ENCODE measurements at regions not wholly inside any gene's neighbourhood (a gene's known extent, or its start where the extent isn't known, plus 50 kb on each side); places are given as distances from the start of the nearest gene placed in this dataset.

GRCh38 chr13:70357031-70357430 lies 248.8 kb upstream of the KLHL1 start:
- Histone ChIP-seq H3K9ac (ENCODE audit: low read depth, low read length, poor library complexity, severe bottlenecking) (no peak overlapping the region), H3K9me2 (replicated peaks; ENCODE audit: low read depth, low read length) (no peaks in the 10 kb centered on the region), H3K36me3 (ENCODE audit: insufficient read depth, low read length) (no peaks in the 10 kb centered on the region), H3F3A (ENCODE audit: low read depth) (no peaks in the 10 kb centered on the region), H3K4me3 (ENCODE audit: low read length, poor library complexity, severe bottlenecking) (no peak overlapping the region), H3K9me3 (ENCODE audit: insufficient read depth, low read depth, low read length) (no peaks in the 10 kb centered on the region), H3K27me3 (ENCODE audit: insufficient read depth, low read length, poor library complexity, severe bottlenecking) (no peaks in the 10 kb centered on the region), H4K20me1 (ENCODE audit: insufficient read depth, low read length, poor library complexity, severe bottlenecking) (no peaks in the 10 kb centered on the region), H2AFZ (ENCODE audit: low read length) (no peak overlapping the region), H3K4me1 (ENCODE audit: insufficient read depth, low read length, poor library complexity, severe bottlenecking) (no peaks in the 10 kb centered on the region), H3K4me2 (ENCODE audit: low read depth, low read length, poor library complexity, severe bottlenecking) (no peak overlapping the region), H3K79me2 (ENCODE audit: insufficient read depth, low read length) (no peaks in the 10 kb centered on the region)
- TF ChIP-seq EZH2phosphoT487 (IDR thresholded peaks at IDR 0.05; ENCODE audit: borderline replicate concordance): no peak
- TF ChIP-seq, protein P1, sequence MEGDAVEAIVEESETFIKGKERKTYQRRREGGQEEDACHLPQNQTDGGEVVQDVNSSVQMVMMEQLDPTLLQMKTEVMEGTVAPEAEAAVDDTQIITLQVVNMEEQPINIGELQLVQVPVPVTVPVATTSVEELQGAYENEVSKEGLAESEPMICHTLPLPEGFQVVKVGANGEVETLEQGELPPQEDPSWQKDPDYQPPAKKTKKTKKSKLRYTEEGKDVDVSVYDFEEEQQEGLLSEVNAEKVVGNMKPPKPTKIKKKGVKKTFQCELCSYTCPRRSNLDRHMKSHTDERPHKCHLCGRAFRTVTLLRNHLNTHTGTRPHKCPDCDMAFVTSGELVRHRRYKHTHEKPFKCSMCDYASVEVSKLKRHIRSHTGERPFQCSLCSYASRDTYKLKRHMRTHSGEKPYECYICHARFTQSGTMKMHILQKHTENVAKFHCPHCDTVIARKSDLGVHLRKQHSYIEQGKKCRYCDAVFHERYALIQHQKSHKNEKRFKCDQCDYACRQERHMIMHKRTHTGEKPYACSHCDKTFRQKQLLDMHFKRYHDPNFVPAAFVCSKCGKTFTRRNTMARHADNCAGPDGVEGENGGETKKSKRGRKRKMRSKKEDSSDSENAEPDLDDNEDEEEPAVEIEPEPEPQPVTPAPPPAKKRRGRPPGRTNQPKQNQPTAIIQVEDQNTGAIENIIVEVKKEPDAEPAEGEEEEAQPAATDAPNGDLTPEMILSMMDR (conservative IDR thresholded peaks at IDR 0.05; ENCODE audit: low read length): no peak

- Histone ChIP-seq H4K20me1 (ENCODE audit: insufficient read depth, low read length, poor library complexity, severe bottlenecking) (no peaks in the 10 kb centered on the region), H3K27me3 (ENCODE audit: insufficient read depth, low read length, poor library complexity, severe bottlenecking) (no peaks in the 10 kb centered on the region), H3K9me3 (ENCODE audit: insufficient read depth, low read depth, low read length) (no peaks in the 10 kb centered on the region), H3F3A (ENCODE audit: low read depth) (no peaks in the 10 kb centered on the region), H3K4me2 (ENCODE audit: low read depth, low read length, poor library complexity, severe bottlenecking) (no peak overlapping the region), H3K79me2 (ENCODE audit: insufficient read depth, low read length) (no peaks in the 10 kb centered on the region), H2AFZ (ENCODE audit: low read length) (no peak overlapping the region), H3K9me2 (replicated peaks; ENCODE audit: low read depth, low read length) (no peaks in the 10 kb centered on the region), H3K4me3 (ENCODE audit: low read length, poor library complexity, severe bottlenecking) (no peak overlapping the region), H3K36me3 (ENCODE audit: insufficient read depth, low read length) (no peaks in the 10 kb centered on the region), H3K9ac (ENCODE audit: low read depth, low read length, poor library complexity, severe bottlenecking) (no peak overlapping the region), H3K4me1 (ENCODE audit: insufficient read depth, low read length, poor library complexity, severe bottlenecking) (no peaks in the 10 kb centered on the region)
- no peak for TF ChIP-seq EZH2phosphoT487 (IDR thresholded peaks at IDR 0.05; ENCODE audit: borderline replicate concordance)
- TF ChIP-seq, protein P1 (conservative IDR thresholded peaks at IDR 0.05; ENCODE audit: low read length): no peak
Observed at GRCh38 chr13:70353096-70353495, 244.8 kb upstream of the KLHL1 start.

GRCh38 chr13:70347947-70348620 lies 239.8 kb upstream of the KLHL1 start:
- no peak for TF ChIP-seq EZH2phosphoT487 (IDR thresholded peaks at IDR 0.05; ENCODE audit: borderline replicate concordance)
- TF ChIP-seq, protein P1 (conservative IDR thresholded peaks at IDR 0.05; ENCODE audit: low read length): no peak
- Histone ChIP-seq H3K79me2 (ENCODE audit: insufficient read depth, low read length) (no peaks in the 10 kb centered on the region), H3K36me3 (ENCODE audit: insufficient read depth, low read length) (no peaks in the 10 kb centered on the region), H3K9ac (ENCODE audit: low read depth, low read length, poor library complexity, severe bottlenecking) (no peak overlapping the region), H3K9me2 (replicated peaks; ENCODE audit: low read depth, low read length) (no peaks in the 10 kb centered on the region), H3K27me3 (ENCODE audit: insufficient read depth, low read length, poor library complexity, severe bottlenecking) (no peaks in the 10 kb centered on the region), H3K9me3 (ENCODE audit: insufficient read depth, low read depth, low read length) (no peaks in the 10 kb centered on the region), H3F3A (ENCODE audit: low read depth) (no peaks in the 10 kb centered on the region), H2AFZ (ENCODE audit: low read length) (no peak overlapping the region), H3K4me1 (ENCODE audit: insufficient read depth, low read length, poor library complexity, severe bottlenecking) (no peaks in the 10 kb centered on the region), H3K4me3 (ENCODE audit: low read length, poor library complexity, severe bottlenecking) (no peak overlapping the region), H3K4me2 (ENCODE audit: low read depth, low read length, poor library complexity, severe bottlenecking) (no peak overlapping the region), H4K20me1 (ENCODE audit: insufficient read depth, low read length, poor library complexity, severe bottlenecking) (no peaks in the 10 kb centered on the region)

Measured in Loucy (cell line).